H9 (cell line): ENCODE measurements at regions not wholly inside any gene's neighbourhood (a gene's known extent, or its start where the extent isn't known, plus 50 kb on each side); places are given as distances from the start of the nearest gene placed in this dataset.

Experiments used
- DNase-seq: peaks from one replicate; pipeline ENCODE4 v3.0.0-alpha.2; 2017
- H2AFZ ChIP-seq: one replicate; pipeline ENCODE4 v1.6.1; 2013; ENCODE audit warnings: mild to moderate bottlenecking, low read length, control low read depth, moderate library complexity
- H2AK5ac ChIP-seq: 2 replicates; pipeline ENCODE4 v1.6.1; 2013; ENCODE audit warnings: low read length, control low read depth, mixed read lengths; ENCODE audit not compliant: insufficient read length
- H2BK120ac ChIP-seq: one replicate; pipeline ENCODE4 v1.6.1; 2013; ENCODE audit warnings: low read depth, mild to moderate bottlenecking, low read length, control low read depth, inconsistent platforms; ENCODE audit not compliant: poor library complexity, severe bottlenecking
- H2BK12ac ChIP-seq: 2 replicates; pipeline ENCODE4 v1.6.1; 2013; ENCODE audit warnings: low read length, control low read depth, mixed read lengths, low read depth; ENCODE audit not compliant: insufficient read length
- H2BK15ac ChIP-seq: 2 replicates; pipeline ENCODE4 v1.6.1; 2013; ENCODE audit warnings: low read depth, low read length, control low read depth
- H2BK20ac ChIP-seq: one replicate; pipeline ENCODE4 v1.6.1; 2013; ENCODE audit warnings: low read depth, mild to moderate bottlenecking, low read length, control low read depth, inconsistent platforms; ENCODE audit not compliant: poor library complexity, severe bottlenecking
- H2BK5ac ChIP-seq: 2 replicates; pipeline ENCODE4 v1.6.1; 2013; ENCODE audit warnings: low read length, control low read depth, mixed read lengths; ENCODE audit not compliant: insufficient read length
- H3K14ac ChIP-seq: 2 replicates; pipeline ENCODE4 v1.6.1; 2013; ENCODE audit warnings: low read length, control low read depth; ENCODE audit not compliant: insufficient read depth
- H3K18ac ChIP-seq: 2 replicates; pipeline ENCODE4 v1.6.1; 2013; ENCODE audit warnings: low read depth, mild to moderate bottlenecking, mixed read lengths, low read length, control low read depth; ENCODE audit not compliant: insufficient read length
- H3K23ac ChIP-seq: 2 replicates; pipeline ENCODE4 v1.6.1; 2013; ENCODE audit warnings: low read length, control low read depth, mixed read lengths, low read depth; ENCODE audit not compliant: insufficient read length
- H3K23me2 ChIP-seq: 2 replicates; pipeline ENCODE4 v1.6.1; 2013; ENCODE audit warnings: low read depth, mild to moderate bottlenecking, mixed read lengths, low read length, control low read depth; ENCODE audit not compliant: insufficient read length, poor library complexity, severe bottlenecking
- H3K27ac ChIP-seq: 2 replicates; pipeline ENCODE4 v1.5.1; 2013; ENCODE audit warnings: low read length, control low read depth, mixed read lengths, low read depth; ENCODE audit not compliant: insufficient read length
- H3K27me3 ChIP-seq: 2 replicates; pipeline ENCODE4 v1.6.1; 2013; ENCODE audit warnings: low read length, control low read depth, inconsistent platforms; ENCODE audit not compliant: insufficient read depth
- H3K4ac ChIP-seq: 2 replicates; pipeline ENCODE4 v1.6.1; 2013; ENCODE audit warnings: low read depth, mild to moderate bottlenecking, control low read depth, inconsistent platforms, low read length, moderate library complexity
- H3K4me1 ChIP-seq: 2 replicates; pipeline ENCODE4 v1.6.1; 2013; ENCODE audit warnings: low read length, control low read depth, inconsistent platforms; ENCODE audit not compliant: insufficient read depth
- H3K4me2 ChIP-seq: 2 replicates; pipeline ENCODE4 v1.6.1; 2013; ENCODE audit warnings: low read length, control low read depth, mixed read lengths; ENCODE audit not compliant: insufficient read length, insufficient read depth
- H3K56ac ChIP-seq: 2 replicates; pipeline ENCODE4 v1.6.1; 2013; ENCODE audit warnings: low read depth, mild to moderate bottlenecking, mixed read lengths, low read length, control low read depth; ENCODE audit not compliant: insufficient read length
- H3K79me1 ChIP-seq: 2 replicates; pipeline ENCODE4 v1.6.1; 2013; ENCODE audit warnings: low read depth, mild to moderate bottlenecking, moderate library complexity, low read length, control low read depth, inconsistent platforms; ENCODE audit not compliant: insufficient read depth, poor library complexity, severe bottlenecking
- H3K79me2 ChIP-seq: 2 replicates; pipeline ENCODE4 v1.6.1; 2013; ENCODE audit warnings: low read length, control low read depth, inconsistent platforms; ENCODE audit not compliant: insufficient read depth
- H3K9ac ChIP-seq: 2 replicates; pipeline ENCODE4 v1.6.1; 2013; ENCODE audit warnings: low read length, control low read depth, mixed read lengths; ENCODE audit not compliant: insufficient read length; ENCODE audit errors: extremely low read depth
- H3K9me3 ChIP-seq: one replicate; pipeline ENCODE4 v1.6.1; 2013; ENCODE audit warnings: low read depth, low read length, inconsistent platforms; ENCODE audit not compliant: control insufficient read depth
- H3T11ph ChIP-seq: one replicate; pipeline ENCODE4 v1.6.1; 2013; ENCODE audit warnings: mild to moderate bottlenecking, low read length, control low read depth, inconsistent platforms
- H4K20me1 ChIP-seq: one replicate; pipeline ENCODE4 v1.6.1; 2013; ENCODE audit not compliant: control insufficient read depth, insufficient read length, insufficient read depth
- H4K5ac ChIP-seq: 2 replicates; pipeline ENCODE4 v1.6.1; 2013; ENCODE audit warnings: low read depth, mild to moderate bottlenecking, mixed read lengths, low read length, control low read depth; ENCODE audit not compliant: insufficient read length
- H4K8ac ChIP-seq: replicated peaks from 2 replicates; pipeline ENCODE4 v1.6.1; 2013; ENCODE audit warnings: low read length, control low read depth, mixed read lengths, low read depth; ENCODE audit not compliant: insufficient read length
- H4K91ac ChIP-seq: 2 replicates; pipeline ENCODE4 v1.6.1; 2013; ENCODE audit warnings: low read depth, mild to moderate bottlenecking, moderate library complexity, mixed read lengths, low read length, control low read depth; ENCODE audit not compliant: insufficient read length
- H3K27ac Mint-ChIP-seq, 3 experiments: 2 replicates in 2 of 3; 3 replicates in 1 of 3; pipeline ENCODE4 v1.8.0; 2020 to 2021; ENCODE audit warnings: mixed read lengths in 3 of 3, mild to moderate bottlenecking in 1 of 3, moderate library complexity in 1 of 3
- H3K27me3 Mint-ChIP-seq: 2 replicates; pipeline ENCODE4 v1.8.0; 2021; ENCODE audit warnings: low read depth, mild to moderate bottlenecking, moderate library complexity, mixed read lengths
- H3K36me3 Mint-ChIP-seq, 3 experiments: 2 replicates in 2 of 3; 3 replicates in 1 of 3; pipeline ENCODE4 v1.8.0; 2020 to 2021; ENCODE audit warnings: low read depth in 3 of 3, mixed read lengths in 3 of 3; ENCODE audit not compliant: insufficient read depth in 1 of 3
- H3K4me1 Mint-ChIP-seq, 2 experiments: 2 replicates each; pipeline ENCODE4 v1.8.0; 2020; ENCODE audit warnings: mixed read lengths in 2 of 2
- H3K4me3 Mint-ChIP-seq, 2 experiments: 2 replicates in 1 of 2; 3 replicates in 1 of 2; pipeline ENCODE4 v1.8.0; 2020 to 2021; ENCODE audit warnings: mild to moderate bottlenecking in 2 of 2, mixed read lengths in 2 of 2, moderate library complexity in 1 of 2
- H3K9me3 Mint-ChIP-seq, 2 experiments: 2 replicates in 1 of 2; 3 replicates in 1 of 2; pipeline ENCODE4 v1.8.0; 2020; ENCODE audit warnings: mild to moderate bottlenecking in 2 of 2, mixed read lengths in 2 of 2, moderate library complexity in 1 of 2
- CTCF ChIP-seq: fragments of 200-600 bp; sonication (generic); conservative IDR thresholded peaks from 3 replicates; pipeline ENCODE4 v1.8.0; 2021; ENCODE audit warnings: antibody characterized with exemption, mild to moderate bottlenecking
- WGBS: extraction: QIAGEN DNeasy Blood & Tissue Kit; methylation state at CpG from one replicate; pipeline ENCODE4 v1.1.7; 2013; ENCODE audit warnings: missing lambda C conversion rate, low lambda C conversion rate, mixed read lengths; ENCODE audit not compliant: insufficient read length; ENCODE audit errors: extremely low coverage; 5-methylcytosine and 5-hydroxymethylcytosine counted together

- no peaks in the 10 kb centered on the region for H3K9me3 ChIP-seq
- H4K91ac ChIP-seq = no peak overlapping the region
- no peak for TF ChIP-seq CTCF
- H2BK20ac ChIP-seq = no peak overlapping the region
- no peak overlapping the region for H3K18ac ChIP-seq
- no peaks in the 10 kb centered on the region; the same call in 1 of the 2 replicates for H3K27me3 ChIP-seq
- Mint-ChIP-seq H3K4me3 (no peak overlapping the region), H3K36me3 (no peaks in the 10 kb centered on the region), H3K27me3 (no peaks in the 10 kb centered on the region), H3K4me1 (peaks cover 19 to 21% of the 10 kb centered on the region in 2 experiments), H3K27ac (no peak overlapping the region), H3K9me3 (no peaks in the 10 kb centered on the region)
- H3K23me2 ChIP-seq = no peaks in the 10 kb centered on the region
- no peak overlapping the region for H2BK120ac ChIP-seq
- H3K79me2 ChIP-seq = no peaks in the 10 kb centered on the region
- H2AK5ac ChIP-seq = no peak overlapping the region
- no peaks in the 10 kb centered on the region for H3K79me1 ChIP-seq
- DNase-seq = no peak
- no peak overlapping the region for H2BK15ac ChIP-seq
- no peaks in the 10 kb centered on the region for H4K20me1 ChIP-seq
- H3T11ph ChIP-seq = no peak overlapping the region
- H3K14ac ChIP-seq = no peak overlapping the region
- H2AFZ ChIP-seq = no peak overlapping the region
- no peak overlapping the region for H4K5ac ChIP-seq
- no peak overlapping the region for H3K23ac ChIP-seq
- H2BK12ac ChIP-seq = no peak overlapping the region
- no peak overlapping the region for H3K9ac ChIP-seq
- H2BK5ac ChIP-seq = no peak overlapping the region
- H3K56ac ChIP-seq = no peak overlapping the region
- WGBS = no CpG with 5 or more reads among the region's 11 CpGs
- no peak overlapping the region for H3K27ac ChIP-seq
- H3K4ac ChIP-seq = no peak overlapping the region
- H3K4me1 ChIP-seq = no peaks in the 10 kb centered on the region
- H4K8ac ChIP-seq = no peak overlapping the region
- no peak overlapping the region for H3K4me2 ChIP-seq
These were observed 83.2 kb upstream of the SSBP2 start for GRCh38 chr5:81834021-81834660.
